ENCODE measurements at regions not wholly inside any gene's neighbourhood (a gene's known extent, or its start where the extent isn't known, plus 50 kb on each side); places are given as distances from the start of the nearest gene placed in this dataset.

DNA sequence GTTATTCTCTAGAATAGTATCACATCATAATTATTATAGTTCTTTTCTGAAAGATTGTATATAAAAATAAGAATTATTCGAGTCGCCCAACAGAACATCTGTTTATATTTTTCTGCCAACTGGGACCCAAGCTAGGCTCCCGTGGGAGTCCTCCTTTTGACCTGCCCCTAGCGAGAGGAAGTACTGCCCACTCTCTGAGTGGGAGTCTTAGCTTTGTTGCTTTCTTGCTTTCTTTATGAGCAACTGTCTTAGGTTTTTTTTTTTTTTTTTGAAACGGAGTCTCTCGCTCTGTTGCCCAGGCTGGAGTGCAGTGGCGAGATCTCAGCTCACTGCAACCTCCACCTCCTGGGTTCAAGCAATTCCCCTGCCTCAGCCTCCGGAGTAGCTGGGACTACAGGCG is 202.0 kb upstream of the ZNF184 start:
- Histone ChIP-seq H3K27ac (ENCODE audit: extremely low read length, insufficient read depth, low read length) (no peak overlapping the region), H3K36me3 (replicated peaks in 1 of 2; ENCODE audit: control insufficient read depth in 1 of 2, insufficient read depth in 2 of 2, low read length in 2 of 2) (no peaks in the 10 kb centered on the region), H3K27me3 (ENCODE audit: control insufficient read depth in 1 of 2, insufficient read depth in 2 of 2, low read length in 2 of 2) (no peaks in the 10 kb centered on the region), H3K9ac (ENCODE audit: insufficient read depth, low read depth, low read length) (no peak overlapping the region), H4K20me1 (ENCODE audit: insufficient read depth, low read length) (no peaks in the 10 kb centered on the region), H3K4me1 (ENCODE audit: insufficient read depth, low read length) (peaks cover 37% of the 10 kb centered on the region), H3K4me3 (replicated peaks in 1 of 3; ENCODE audit: insufficient read depth in 1 of 3, low read depth in 2 of 3, low read length in 3 of 3) (no peak overlapping the region), H3K9me3 (ENCODE audit: low read length) (no peaks in the 10 kb centered on the region), H3K4me2 (ENCODE audit: low read depth, low read length) (no peak overlapping the region), H2AFZ (ENCODE audit: low read length) (no peak overlapping the region), H3K79me2 (ENCODE audit: insufficient read depth, low read length) (no peaks in the 10 kb centered on the region)
- POLR2A ChIA-PET = no interaction called here
- WGBS (ENCODE audit: low lambda C conversion rate) = 70% methylated on average over 9 of the region's 9 CpGs
- in situ Hi-C loops (cut with HindIII; ENCODE audit: extremely low pct_ligation_motif_present, low pct_unique_long_range_greater_than_20kb) (no loop called here), intact Hi-C loops (cut with micrococcal nuclease; ENCODE audit: unreplicated experiment) (loop anchor here (5.0 kb wide), 5 partner anchors 128 to 1353 kb away; no protein-coding TSS in a partner anchor)
- TF ChIP-seq HNRNPH1 (optimal IDR thresholded peaks at IDR 0.05; ENCODE audit: low read depth, low read length) (no peak), SIN3A (IDR thresholded peaks at IDR 0.05; ENCODE audit: borderline replicate concordance, low read depth, low read length) (no peak), BCL6 (CRISPR knock-in tag; IDR thresholded peaks at IDR 0.05) (no peak), CBX2 (IDR thresholded peaks at IDR 0.05; ENCODE audit: low read depth, low read length) (no peak), CBX2 (CRISPR knock-in tag; IDR thresholded peaks at IDR 0.05; ENCODE audit: low read depth) (no peak), ZNF143 (CRISPR knock-in tag; IDR thresholded peaks at IDR 0.05) (no peak), ZSCAN31 (CRISPR knock-in tag; IDR thresholded peaks at IDR 0.05; ENCODE audit: low read depth) (no peak), ZNF570 (CRISPR knock-in tag; IDR thresholded peaks at IDR 0.05; ENCODE audit: borderline replicate concordance) (no peak), ZNF335 (CRISPR knock-in tag; IDR thresholded peaks at IDR 0.05) (no peak), ZNF446 (CRISPR knock-in tag; IDR thresholded peaks at IDR 0.05) (no peak), THAP11 (CRISPR knock-in tag; IDR thresholded peaks at IDR 0.05) (no peak)
- FAIRE-seq (no peak), ATAC-seq (no peak), DNase-seq (ENCODE audit: low spot score) (no peak)
- CTCF ChIA-PET (ENCODE audit: low intra/inter-chr PET ratio, low total read pairs) = no interaction called here
- no TSS peak for BruUV-seq (replicated peaks)

All from HepG2 (cell line).